GM21619 (cell line): ENCODE measurements at regions not wholly inside any gene's neighbourhood (a gene's known extent, or its start where the extent isn't known, plus 50 kb on each side); places are given as distances from the start of the nearest gene placed in this dataset.

Experiments
- ATAC-seq: cut with Tn5 transposase; IDR thresholded peaks from one replicate; pipeline ENCODE4 v1.9.1; 2021; ENCODE audit not compliant: unreplicated experiment

- ATAC-seq = no peak
Observed at GRCh38 chr3:181660337-181660736, 51.4 kb upstream of the SOX2 start.

- ATAC-seq = no peak
Observed at GRCh38 chr3:181637456-181637855, 74.3 kb upstream of the SOX2 start.

GRCh38 chr3:181637056-181637455 lies 74.7 kb upstream of the SOX2 start:
- no peak for ATAC-seq

- ATAC-seq = no peak
Observed at GRCh38 chr3:181635141-181635540, 76.6 kb upstream of the SOX2 start.

- ATAC-seq = no peak
Observed at GRCh38 chr3:181633556-181633955, 78.2 kb upstream of the SOX2 start.

- ATAC-seq = no peak
Observed at GRCh38 chr3:181631901-181632300, 79.8 kb upstream of the SOX2 start.

GRCh38 chr3:181630853-181631252 lies 80.9 kb upstream of the SOX2 start:
- no peak for ATAC-seq

GRCh38 chr3:181629711-181630110 lies 82.0 kb upstream of the SOX2 start:
- no peak for ATAC-seq

GRCh38 chr3:181629029-181629428 lies 82.7 kb upstream of the SOX2 start:
- ATAC-seq = no peak

- ATAC-seq = no peak
Observed at GRCh38 chr3:181628384-181628783, 83.3 kb upstream of the SOX2 start.

GRCh38 chr3:181626036-181626435 lies 85.7 kb upstream of the SOX2 start:
- ATAC-seq = no peak

- no peak for ATAC-seq
Observed at GRCh38 chr3:181623924-181624694, 87.6 kb upstream of the SOX2 start.

- no peak for ATAC-seq
Observed at GRCh38 chr3:181622365-181622764, 89.4 kb upstream of the SOX2 start.

- no peak for ATAC-seq
Observed at GRCh38 chr3:181619897-181620296, 91.8 kb upstream of the SOX2 start.

GRCh38 chr3:181618260-181618659 lies 93.5 kb upstream of the SOX2 start:
- ATAC-seq = no peak

GRCh38 chr3:181616088-181617070 lies 95.3 kb upstream of the SOX2 start:
- no peak for ATAC-seq

- no peak for ATAC-seq
Observed at GRCh38 chr3:181615666-181616065, 96.1 kb upstream of the SOX2 start.

GRCh38 chr3:181614878-181615277 lies 96.8 kb upstream of the SOX2 start:
- ATAC-seq = no peak

- no peak for ATAC-seq
Observed at GRCh38 chr3:181613813-181614212, 97.9 kb upstream of the SOX2 start.

- no peak for ATAC-seq
Observed at GRCh38 chr3:181613191-181613590, 98.5 kb upstream of the SOX2 start.

GRCh38 chr3:181610973-181611265 lies 100.8 kb upstream of the SOX2 start:
- ATAC-seq = no peak
